RWPE1 (cell line): ENCODE measurements at regions not wholly inside any gene's neighbourhood (a gene's known extent, or its start where the extent isn't known, plus 50 kb on each side); places are given as distances from the start of the nearest gene placed in this dataset.

Source experiments
- CTCF ChIA-PET: fragments of 350-600 bp; sonication (Branson Sonifier 250); formaldehyde crosslinking; extraction: SDS; loops from one replicate; lab custom pipeline; 2021; lab: Yijun Ruan, JAX
- POLR2A ChIA-PET: fragments of 400-600 bp; formaldehyde crosslinking; extraction: SDS; loops from one replicate; lab custom pipeline; 2020; ENCODE audit warnings: antibody characterized with exemption; ENCODE audit not compliant: low non-redundant PET; lab: Yijun Ruan, JAX
- DNase-seq: peaks from one replicate; pipeline ENCODE4 v3.0.0; 2012; ENCODE audit warnings: low spot score
- H3K27ac ChIP-seq: fragments of 450-650 bp; 2 replicates; pipeline ENCODE4 v1.5.1; 2017
- CTCF ChIP-seq: fragments of 450-650 bp; conservative IDR thresholded peaks from 2 replicates; pipeline ENCODE4 v1.5.1; 2017; ENCODE audit warnings: low read depth, mild to moderate bottlenecking

GRCh38 chr5:125654392-125654791 is 768.8 kb upstream of the GRAMD2B start:
- TF ChIP-seq CTCF, result no peak
- POLR2A ChIA-PET, result no interaction called here
- no peak for DNase-seq
- no peak overlapping the region for H3K27ac ChIP-seq
- CTCF ChIA-PET, result no interaction called here

- DNase-seq, result no peak
- ChIA-PET CTCF (interaction anchor here (1.5 kb wide), 1 partner anchor 12 kb away, joined by 4 read pairs; no protein-coding TSS in a partner anchor), POLR2A (no interaction called here)
- H3K27ac ChIP-seq, result no peak overlapping the region
- no peak for TF ChIP-seq CTCF
These were observed 768.1 kb upstream of the GRAMD2B start for GRCh38 chr5:125655156-125655555.

GRCh38 chr5:125657936-125658335 is 765.3 kb upstream of the GRAMD2B start:
- ChIA-PET POLR2A (no interaction called here), CTCF (interaction anchor here (0.5 kb wide), 1 partner anchor 289 kb away, joined by 5 read pairs; no protein-coding TSS in a partner anchor)
- no peak for DNase-seq
- TF ChIP-seq CTCF, result no peak
- no peak overlapping the region for H3K27ac ChIP-seq

- POLR2A ChIA-PET, result no interaction called here
- TF ChIP-seq CTCF, result no peak
- H3K27ac ChIP-seq, result no peak overlapping the region
- no peak for DNase-seq
- CTCF ChIA-PET, result interaction anchor here (0.8 kb wide), 1 partner anchor 14 kb away, joined by 3 read pairs; no protein-coding TSS in a partner anchor
These were observed 763.7 kb upstream of the GRAMD2B start for GRCh38 chr5:125659316-125660023.

GRCh38 chr5:125660231-125660895 is 762.8 kb upstream of the GRAMD2B start:
- no peak for DNase-seq
- ChIA-PET CTCF (interaction anchor here (0.5 kb wide), 2 partner anchors 334 to 885 kb away, joined by 3 read pairs; no protein-coding TSS in a partner anchor), POLR2A (no interaction called here)
- TF ChIP-seq CTCF, result no peak
- H3K27ac ChIP-seq, result no peak overlapping the region

- no peak for DNase-seq
- H3K27ac ChIP-seq, result no peak overlapping the region
- POLR2A ChIA-PET, result no interaction called here
- TF ChIP-seq CTCF, result no peak
- CTCF ChIA-PET, result no interaction called here
These were observed 761.6 kb upstream of the GRAMD2B start for GRCh38 chr5:125661584-125661983.
